Astrocyte of the cerebellum (primary cell): ENCODE measurements at regions not wholly inside any gene's neighbourhood (a gene's known extent, or its start where the extent isn't known, plus 50 kb on each side); places are given as distances from the start of the nearest gene placed in this dataset.

Experiments used
- DNase-seq: peaks from one replicate; pipeline ENCODE4 v3.0.0-alpha.2; 2011; ENCODE audit warnings: low read depth
- H3K4me3 ChIP-seq: 2 replicates; pipeline ENCODE4 v1.5.1; 2011; ENCODE audit warnings: mild to moderate bottlenecking, low read depth, low read length, moderate library complexity
- CTCF ChIP-seq: IDR thresholded peaks from 2 replicates; pipeline ENCODE4 v1.5.1; 2012; ENCODE audit warnings: low read length, low read depth, moderate library complexity, mild to moderate bottlenecking; ENCODE audit errors: missing control alignments
- in situ Hi-C: cut with HindIII; loops from 2 replicates; pipeline ENCODE4 v1.10.0; 2017; ENCODE audit warnings: low sequenced_read_pairs

GRCh38 chr12:92493816-92494215, 209.0 kb upstream of the PLEKHG7 start:
- no peak for TF ChIP-seq CTCF
- in situ Hi-C loops = no loop called here
- no peak for DNase-seq
- H3K4me3 ChIP-seq = no peak overlapping the region

- in situ Hi-C loops = no loop called here
- H3K4me3 ChIP-seq = no peak overlapping the region
- no peak for DNase-seq
- no peak for TF ChIP-seq CTCF
Observed at GRCh38 chr12:92492995-92493394, 209.8 kb upstream of the PLEKHG7 start.

GRCh38 chr12:92492291-92492690, 210.5 kb upstream of the PLEKHG7 start:
- in situ Hi-C loops = no loop called here
- DNase-seq = no peak
- TF ChIP-seq CTCF = no peak
- no peak overlapping the region for H3K4me3 ChIP-seq

GRCh38 chr12:92489781-92490180, 213.0 kb upstream of the PLEKHG7 start:
- H3K4me3 ChIP-seq = no peak overlapping the region
- DNase-seq = no peak
- in situ Hi-C loops = no loop called here
- TF ChIP-seq CTCF = no peak

GRCh38 chr12:92488735-92489134, 214.1 kb upstream of the PLEKHG7 start:
- no peak for TF ChIP-seq CTCF
- no peak overlapping the region for H3K4me3 ChIP-seq
- in situ Hi-C loops = no loop called here
- DNase-seq = no peak

- no peak overlapping the region for H3K4me3 ChIP-seq
- in situ Hi-C loops = no loop called here
- DNase-seq = no peak
- no peak for TF ChIP-seq CTCF
Observed at GRCh38 chr12:92487138-92487485, 215.7 kb upstream of the PLEKHG7 start.
